Mucosa of rectum (tissue), 2 donors: ENCODE measurements at regions not wholly inside any gene's neighbourhood (a gene's known extent, or its start where the extent isn't known, plus 50 kb on each side); places are given as distances from the start of the nearest gene placed in this dataset.

Experiments
- H3K27ac ChIP-seq, 2 donors: one replicate each; pipeline ENCODE4 v1.7.0; 2013; ENCODE audit warnings: inconsistent platforms in 2 of 2, low read depth in 2 of 2, low read length in 2 of 2
- H3K27me3 ChIP-seq, 2 donors: one replicate each; pipeline ENCODE4 v1.7.0; 2013; ENCODE audit warnings: low read length in 2 of 2; ENCODE audit not compliant: control insufficient read depth in 2 of 2, insufficient read depth in 2 of 2
- H3K36me3 ChIP-seq, 2 donors: one replicate each; pipeline ENCODE4 v1.7.0; 2013; ENCODE audit warnings: low read length in 2 of 2; ENCODE audit not compliant: control insufficient read depth in 2 of 2, insufficient read depth in 2 of 2
- H3K4me1 ChIP-seq, 2 donors: one replicate each; pipeline ENCODE4 v1.7.0; 2013; ENCODE audit warnings: low read length in 2 of 2, mild to moderate bottlenecking in 1 of 2; ENCODE audit not compliant: control insufficient read depth in 2 of 2, insufficient read depth in 2 of 2
- H3K4me3 ChIP-seq, 2 donors: one replicate each; pipeline ENCODE4 v1.7.0; 2013; ENCODE audit warnings: low read length in 2 of 2
- H3K9ac ChIP-seq, 2 donors: one replicate each; pipeline ENCODE4 v1.7.0; 2013; ENCODE audit warnings: low read length in 2 of 2, low read depth in 1 of 2, mild to moderate bottlenecking in 1 of 2
- H3K9me3 ChIP-seq, 2 donors: one replicate each; pipeline ENCODE4 v1.7.0; 2013; ENCODE audit warnings: low read length in 2 of 2; ENCODE audit not compliant: control insufficient read depth in 2 of 2
- donor health status: healthy.
- donor health status: Normal muscosa, but diverticular disease.

GRCh38 chr16:65767125-65767524, 599.4 kb upstream of the CDH5 start:
- no peak overlapping the region for H3K27ac ChIP-seq
- no peaks in the 10 kb centered on the region for H3K4me1 ChIP-seq
- no peak overlapping the region for H3K4me3 ChIP-seq
- H3K9me3 ChIP-seq: peaks cover 0 to 3% of the 10 kb centered on the region in 2 donors
- H3K36me3 ChIP-seq: no peaks in the 10 kb centered on the region
- no peaks in the 10 kb centered on the region for H3K27me3 ChIP-seq
- no peak overlapping the region for H3K9ac ChIP-seq

- Histone ChIP-seq H3K9me3 (no peaks in the 10 kb centered on the region), H3K9ac (no peak overlapping the region), H3K4me3 (no peak overlapping the region), H3K4me1 (no peaks in the 10 kb centered on the region), H3K27me3 (no peaks in the 10 kb centered on the region), H3K36me3 (no peaks in the 10 kb centered on the region), H3K27ac (no peak overlapping the region)
Measured at GRCh38 chr16:65763640-65764305, 602.7 kb upstream of the CDH5 start.

- Histone ChIP-seq H3K9me3 (no peaks in the 10 kb centered on the region), H3K4me1 (no peaks in the 10 kb centered on the region), H3K36me3 (no peaks in the 10 kb centered on the region), H3K9ac (no peak overlapping the region), H3K27ac (no peak overlapping the region), H3K27me3 (no peaks in the 10 kb centered on the region), H3K4me3 (no peak overlapping the region)
Measured at GRCh38 chr16:65760874-65761273, 605.6 kb upstream of the CDH5 start.

- Histone ChIP-seq H3K27ac (no peak overlapping the region), H3K9me3 (no peaks in the 10 kb centered on the region), H3K4me1 (no peaks in the 10 kb centered on the region), H3K36me3 (no peaks in the 10 kb centered on the region), H3K4me3 (no peak overlapping the region), H3K27me3 (no peaks in the 10 kb centered on the region), H3K9ac (no peak overlapping the region)
Measured at GRCh38 chr16:65758620-65759019, 607.9 kb upstream of the CDH5 start.

- H3K27ac ChIP-seq: no peak overlapping the region
- H3K9me3 ChIP-seq: no peaks in the 10 kb centered on the region
- no peaks in the 10 kb centered on the region for H3K36me3 ChIP-seq
- no peak overlapping the region for H3K4me3 ChIP-seq
- H3K4me1 ChIP-seq: no peaks in the 10 kb centered on the region
- no peak overlapping the region for H3K9ac ChIP-seq
- H3K27me3 ChIP-seq: no peaks in the 10 kb centered on the region
Measured at GRCh38 chr16:65757064-65757463, 609.4 kb upstream of the CDH5 start.

GRCh38 chr16:65756163-65756562, 610.3 kb upstream of the CDH5 start:
- Histone ChIP-seq H3K4me3 (no peak overlapping the region), H3K9me3 (no peaks in the 10 kb centered on the region), H3K9ac (no peak overlapping the region), H3K36me3 (no peaks in the 10 kb centered on the region), H3K27ac (no peak overlapping the region), H3K27me3 (no peaks in the 10 kb centered on the region), H3K4me1 (no peaks in the 10 kb centered on the region)

- H3K36me3 ChIP-seq: no peaks in the 10 kb centered on the region
- no peak overlapping the region for H3K27ac ChIP-seq
- no peak overlapping the region for H3K9ac ChIP-seq
- H3K4me3 ChIP-seq: no peak overlapping the region
- H3K27me3 ChIP-seq: no peaks in the 10 kb centered on the region
- no peaks in the 10 kb centered on the region for H3K9me3 ChIP-seq
- H3K4me1 ChIP-seq: no peaks in the 10 kb centered on the region
Measured at GRCh38 chr16:65754820-65755691, 611.4 kb upstream of the CDH5 start.

GRCh38 chr16:65752522-65752844, 614.0 kb upstream of the CDH5 start:
- no peaks in the 10 kb centered on the region for H3K36me3 ChIP-seq
- H3K4me1 ChIP-seq: no peaks in the 10 kb centered on the region
- no peak overlapping the region for H3K27ac ChIP-seq

GRCh38 chr16:65751622-65752521, 614.6 kb upstream of the CDH5 start:
- Histone ChIP-seq H3K4me3 (no peak overlapping the region), H3K4me1 (no peaks in the 10 kb centered on the region), H3K9ac (no peak overlapping the region), H3K27ac (no peak overlapping the region), H3K9me3 (no peaks in the 10 kb centered on the region), H3K27me3 (no peaks in the 10 kb centered on the region), H3K36me3 (no peaks in the 10 kb centered on the region)

More at GRCh38 chr16:65752522-65752844, 614.0 kb upstream of the CDH5 start:
- Histone ChIP-seq H3K27me3 (no peaks in the 10 kb centered on the region), H3K4me3 (no peak overlapping the region), H3K9me3 (no peaks in the 10 kb centered on the region), H3K9ac (no peak overlapping the region)

GRCh38 chr16:65749506-65749905, 617.0 kb upstream of the CDH5 start:
- no peak overlapping the region for H3K27ac ChIP-seq
- H3K9ac ChIP-seq: no peak overlapping the region
- no peaks in the 10 kb centered on the region for H3K27me3 ChIP-seq
- H3K9me3 ChIP-seq: no peaks in the 10 kb centered on the region
- no peaks in the 10 kb centered on the region for H3K36me3 ChIP-seq
- no peak overlapping the region for H3K4me3 ChIP-seq
- H3K4me1 ChIP-seq: no peaks in the 10 kb centered on the region
